ENCODE measurements at regions not wholly inside any gene's neighbourhood (a gene's known extent, or its start where the extent isn't known, plus 50 kb on each side); places are given as distances from the start of the nearest gene placed in this dataset.

DNA sequence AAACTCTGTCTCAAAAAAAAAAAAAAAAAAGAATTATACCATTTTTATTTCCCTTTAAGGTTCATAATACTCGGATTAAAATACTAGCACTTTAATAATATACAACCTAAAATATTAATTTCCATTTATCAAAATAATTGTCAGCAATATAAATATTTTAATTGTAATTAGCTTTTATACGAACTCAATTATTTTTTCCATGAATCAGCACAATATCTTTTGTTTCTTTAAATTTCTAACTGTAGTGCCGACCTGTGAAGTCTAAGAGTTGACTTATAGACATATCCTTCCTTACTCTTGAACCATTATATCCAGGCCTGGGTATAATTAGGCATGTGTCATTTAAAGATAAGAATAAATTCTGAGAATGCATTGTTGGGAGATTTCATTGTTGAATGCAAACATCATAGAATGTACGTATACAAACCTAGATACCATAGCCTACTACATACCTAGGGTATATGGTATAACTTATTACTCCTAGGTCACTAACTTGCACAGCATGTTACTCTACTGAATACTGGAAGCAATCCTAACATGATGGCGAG, 996.7 kb upstream of the TMPRSS15 start:
- Histone ChIP-seq H3K27ac (ENCODE audit: low read depth in 1 of 2, low read length in 1 of 2) (no peak overlapping the region), H3K36me3 (ENCODE audit: control insufficient read depth in 4 of 4, insufficient read depth in 4 of 4, low read length in 4 of 4) (no peaks in the 10 kb centered on the region), H3K4me1 (ENCODE audit: control insufficient read depth in 5 of 5, insufficient read depth in 5 of 5, low read length in 5 of 5) (no peaks in the 10 kb centered on the region), H3K27me3 (ENCODE audit: control insufficient read depth in 3 of 3, insufficient read depth in 3 of 3, low read length in 2 of 3) (no peaks in the 10 kb centered on the region), H3K9me3 (ENCODE audit: control insufficient read depth in 4 of 4, insufficient read depth in 3 of 4, low read length in 3 of 4) (no peaks in the 10 kb centered on the region), H3K9ac (ENCODE audit: insufficient read depth in 1 of 2, low read length in 2 of 2) (no peak overlapping the region), H3K4me3 (no peak overlapping the region)
- no peak for DNase-seq
- 76 to 84% methylated on average over 5 of the region's 5 CpGs for WGBS, 2 donors
- no peak for TF ChIP-seq CTCF (IDR thresholded peaks at IDR 0.05; ENCODE audit: control extremely low read depth, extremely low read depth)
- no peak for ATAC-seq (ENCODE audit: insufficient read depth, low FRiP score)

GRCh38 chr21:19402870-19403269, 999.3 kb upstream of the TMPRSS15 start:
- Histone ChIP-seq H3K27me3 (ENCODE audit: control insufficient read depth in 3 of 3, insufficient read depth in 3 of 3, low read length in 2 of 3) (no peaks in the 10 kb centered on the region), H3K36me3 (ENCODE audit: control insufficient read depth in 4 of 4, insufficient read depth in 4 of 4, low read length in 4 of 4) (no peaks in the 10 kb centered on the region), H3K4me1 (ENCODE audit: control insufficient read depth in 5 of 5, insufficient read depth in 5 of 5, low read length in 5 of 5) (no peaks in the 10 kb centered on the region), H3K9me3 (ENCODE audit: control insufficient read depth in 4 of 4, insufficient read depth in 3 of 4, low read length in 3 of 4) (no peaks in the 10 kb centered on the region), H3K27ac (ENCODE audit: low read depth in 1 of 2, low read length in 1 of 2) (no peak overlapping the region), H3K4me3 (no peak overlapping the region), H3K9ac (ENCODE audit: insufficient read depth in 1 of 2, low read length in 2 of 2) (no peak overlapping the region)
- no peak for TF ChIP-seq CTCF (IDR thresholded peaks at IDR 0.05; ENCODE audit: control extremely low read depth, extremely low read depth)
- no peak for ATAC-seq (ENCODE audit: insufficient read depth, low FRiP score)
- DNase-seq: no peak

DNA sequence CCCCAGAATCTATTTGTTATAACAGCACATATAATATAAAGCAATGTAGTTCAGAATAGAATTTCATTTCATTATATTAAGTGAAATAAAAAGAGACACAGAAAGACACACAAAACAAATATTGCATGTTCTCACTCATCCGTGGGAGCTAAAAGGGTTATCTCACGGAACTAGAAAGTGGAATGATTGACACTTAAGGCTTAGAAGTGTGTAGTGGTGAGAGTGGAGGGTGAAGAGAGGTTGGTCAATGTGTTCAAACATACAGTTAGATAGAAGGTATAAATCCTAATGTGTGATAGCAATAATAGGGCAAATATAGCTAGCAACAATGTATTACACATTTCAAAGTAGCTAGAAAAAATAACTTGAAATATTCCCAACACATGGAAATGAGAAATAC, 1001.7 kb upstream of the TMPRSS15 start:
- no peak for ATAC-seq (ENCODE audit: insufficient read depth, low FRiP score)
- no peak overlapping the region for H3K27ac ChIP-seq (ENCODE audit: low read depth in 1 of 2, low read length in 1 of 2)
- H3K4me1 ChIP-seq (ENCODE audit: control insufficient read depth in 5 of 5, insufficient read depth in 5 of 5, low read length in 5 of 5): no peaks in the 10 kb centered on the region
- TF ChIP-seq CTCF (IDR thresholded peaks at IDR 0.05; ENCODE audit: control extremely low read depth, extremely low read depth): no peak
- H3K36me3 ChIP-seq (ENCODE audit: control insufficient read depth in 4 of 4, insufficient read depth in 4 of 4, low read length in 4 of 4): no peaks in the 10 kb centered on the region
- H3K27me3 ChIP-seq (ENCODE audit: control insufficient read depth in 3 of 3, insufficient read depth in 3 of 3, low read length in 2 of 3): no peaks in the 10 kb centered on the region
- no peak overlapping the region for H3K4me3 ChIP-seq
- H3K9ac ChIP-seq (ENCODE audit: insufficient read depth in 1 of 2, low read length in 2 of 2): no peak overlapping the region
- no peaks in the 10 kb centered on the region for H3K9me3 ChIP-seq (ENCODE audit: control insufficient read depth in 4 of 4, insufficient read depth in 3 of 4, low read length in 3 of 4)
- 67 to 74% methylated on average over 2 of the region's 2 CpGs for WGBS, 2 donors
- no peak for DNase-seq

DNA sequence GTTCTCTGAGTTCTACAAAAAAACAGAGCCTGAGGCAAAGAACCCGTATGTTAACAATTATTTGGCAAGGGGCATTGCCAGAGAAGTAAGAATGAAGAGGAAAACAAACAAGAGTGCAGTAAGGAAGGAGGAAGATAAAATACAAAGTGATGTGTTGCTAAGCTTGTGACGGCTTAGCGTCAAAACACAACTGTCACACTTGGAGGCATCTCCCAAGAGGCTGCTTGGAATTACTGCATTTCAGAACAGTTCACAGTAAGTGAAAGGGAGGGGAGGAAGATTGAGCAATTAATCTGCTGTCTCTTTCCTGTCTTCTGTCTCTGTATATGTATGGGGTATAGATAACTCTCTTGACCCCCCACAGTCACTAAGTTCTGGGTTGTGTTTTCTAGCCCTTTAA, 1017.0 kb upstream of the TMPRSS15 start:
- Histone ChIP-seq H3K9ac (ENCODE audit: insufficient read depth in 1 of 2, low read length in 2 of 2) (no peak overlapping the region), H3K9me3 (ENCODE audit: control insufficient read depth in 4 of 4, insufficient read depth in 3 of 4, low read length in 3 of 4) (peaks cover 0 to 8% (median 3%) of the 10 kb centered on the region in 4 donors), H3K27ac (ENCODE audit: low read depth in 1 of 2, low read length in 1 of 2) (no peak overlapping the region), H3K36me3 (ENCODE audit: control insufficient read depth in 4 of 4, insufficient read depth in 4 of 4, low read length in 4 of 4) (no peaks in the 10 kb centered on the region), H3K4me3 (no peak overlapping the region), H3K27me3 (ENCODE audit: control insufficient read depth in 3 of 3, insufficient read depth in 3 of 3, low read length in 2 of 3) (no peaks in the 10 kb centered on the region), H3K4me1 (ENCODE audit: control insufficient read depth in 5 of 5, insufficient read depth in 5 of 5, low read length in 5 of 5) (no peaks in the 10 kb centered on the region)
- DNase-seq: no peak
- WGBS, 2 donors: 57 to 74% methylated on average over 3 of the region's 3 CpGs
- ATAC-seq (ENCODE audit: insufficient read depth, low FRiP score): no peak
- TF ChIP-seq CTCF (IDR thresholded peaks at IDR 0.05; ENCODE audit: control extremely low read depth, extremely low read depth): no peak

Data from lung (tissue), 11 donors.